Trophoblast cell (in vitro differentiated cells and primary cell): ENCODE measurements at regions not wholly inside any gene's neighbourhood (a gene's known extent, or its start where the extent isn't known, plus 50 kb on each side); places are given as distances from the start of the nearest gene placed in this dataset.

ENCODE experiments used
- DNase-seq, 2 donors: peaks; one replicate each; pipeline ENCODE4 v3.0.0-alpha.2; 2016
- H2AFZ ChIP-seq: 2 replicates; pipeline ENCODE4 v1.6.1; 2013; ENCODE audit warnings: low read length, moderate library complexity, mild to moderate bottlenecking; ENCODE audit not compliant: insufficient read depth, poor library complexity
- H2AK5ac ChIP-seq: 2 replicates; pipeline ENCODE4 v1.6.1; 2013; ENCODE audit warnings: mild to moderate bottlenecking, low read length
- H2BK120ac ChIP-seq: 2 replicates; pipeline ENCODE4 v1.6.1; 2013; ENCODE audit warnings: low read length, mild to moderate bottlenecking, moderate library complexity; ENCODE audit not compliant: insufficient read depth, poor library complexity
- H2BK12ac ChIP-seq: 2 replicates; pipeline ENCODE4 v1.6.1; 2013; ENCODE audit warnings: mild to moderate bottlenecking, low read length, moderate library complexity
- H2BK5ac ChIP-seq: 2 replicates; pipeline ENCODE4 v1.6.1; 2013; ENCODE audit warnings: low read length, low read depth, moderate library complexity, mild to moderate bottlenecking; ENCODE audit not compliant: poor library complexity
- H3K14ac ChIP-seq: 2 replicates; pipeline ENCODE4 v1.6.1; 2013; ENCODE audit warnings: mild to moderate bottlenecking, low read length
- H3K18ac ChIP-seq: 2 replicates; pipeline ENCODE4 v1.6.1; 2013; ENCODE audit warnings: mild to moderate bottlenecking, low read length
- H3K23ac ChIP-seq: 2 replicates; pipeline ENCODE4 v1.6.1; 2013; ENCODE audit warnings: low read length
- H3K27ac ChIP-seq: 2 replicates; pipeline ENCODE4 v1.5.1; 2013; ENCODE audit warnings: low read depth, mild to moderate bottlenecking, inconsistent platforms, low read length, moderate library complexity
- H3K27me3 ChIP-seq: 2 replicates; pipeline ENCODE4 v1.6.1; 2013; ENCODE audit warnings: inconsistent platforms, mild to moderate bottlenecking, low read length, moderate library complexity; ENCODE audit not compliant: insufficient read depth
- H3K36me3 ChIP-seq, 2 experiments: 1 replicate in 1 of 2; 2 replicates in 1 of 2; pipeline ENCODE4 v1.6.1; 2013; ENCODE audit warnings: low read length in 2 of 2, mild to moderate bottlenecking in 2 of 2, moderate library complexity in 1 of 2; ENCODE audit not compliant: insufficient read depth in 2 of 2, control insufficient read depth in 1 of 2
- H3K4ac ChIP-seq: 2 replicates; pipeline ENCODE4 v1.6.1; 2013; ENCODE audit warnings: low read depth, mild to moderate bottlenecking, low read length, moderate library complexity
- H3K4me1 ChIP-seq, 2 experiments: 1 replicate in 1 of 2; 2 replicates in 1 of 2; pipeline ENCODE4 v1.6.1; 2013; ENCODE audit warnings: low read length in 2 of 2, mild to moderate bottlenecking in 2 of 2, moderate library complexity in 1 of 2; ENCODE audit not compliant: insufficient read depth in 2 of 2, control insufficient read depth in 1 of 2
- H3K4me2 ChIP-seq: 2 replicates; pipeline ENCODE4 v1.6.1; 2013; ENCODE audit warnings: inconsistent platforms, mild to moderate bottlenecking, low read length, moderate library complexity
- H3K4me3 ChIP-seq: 2 replicates; pipeline ENCODE4 v1.5.1; 2013; ENCODE audit warnings: mild to moderate bottlenecking, low read depth, low read length, inconsistent platforms
- H3K79me1 ChIP-seq: one replicate; pipeline ENCODE4 v1.6.1; 2013; ENCODE audit warnings: low read length
- H3K79me2 ChIP-seq: 2 replicates; pipeline ENCODE4 v1.6.1; 2013; ENCODE audit warnings: low read length, mild to moderate bottlenecking; ENCODE audit not compliant: control insufficient read depth, insufficient read depth, poor library complexity
- H3K9ac ChIP-seq: 2 replicates; pipeline ENCODE4 v1.6.1; 2013; ENCODE audit warnings: mild to moderate bottlenecking, low read length
- H3K9me3 ChIP-seq: 2 replicates; pipeline ENCODE4 v1.6.1; 2013; ENCODE audit warnings: low read depth, mild to moderate bottlenecking, control low read depth, inconsistent platforms, low read length; ENCODE audit not compliant: insufficient read depth
- H4K12ac ChIP-seq: 2 replicates; pipeline ENCODE4 v1.6.1; 2013; ENCODE audit warnings: low read depth, mild to moderate bottlenecking, low read length, moderate library complexity
- H4K8ac ChIP-seq: 2 replicates; pipeline ENCODE4 v1.6.1; 2013; ENCODE audit warnings: low read depth, mild to moderate bottlenecking, low read length, moderate library complexity
- H4K91ac ChIP-seq: one replicate; pipeline ENCODE4 v1.6.1; 2013; ENCODE audit warnings: low read depth, mild to moderate bottlenecking, low read length, moderate library complexity
- WGBS: extraction: QIAGEN DNeasy Blood & Tissue Kit; methylation state at CpG from one replicate; pipeline ENCODE4 v1.1.7; 2013; ENCODE audit warnings: missing lambda C conversion rate; ENCODE audit not compliant: insufficient read length, insufficient coverage; ENCODE audit errors: extremely low coverage; 5-methylcytosine and 5-hydroxymethylcytosine counted together

DNA sequence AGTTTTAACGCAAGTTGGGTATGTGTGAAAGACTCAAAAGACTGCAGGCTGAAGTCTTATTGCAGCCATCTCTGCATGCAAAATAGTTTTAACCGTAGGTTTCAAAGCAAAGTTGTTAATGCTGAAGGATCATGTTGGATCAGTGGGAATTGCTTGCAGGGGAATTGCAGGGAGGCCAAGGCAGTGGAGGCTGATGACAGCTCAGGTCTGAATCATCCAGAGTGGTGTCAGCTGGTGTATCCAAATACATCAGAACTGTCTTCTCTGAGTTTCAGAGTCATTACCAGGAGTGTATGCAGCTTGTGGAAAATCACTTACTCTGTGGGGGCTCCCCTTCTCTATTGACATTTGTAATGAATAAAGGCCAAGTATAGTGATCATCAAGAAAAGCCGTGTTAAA lies 435.7 kb downstream of the SH3GL2 start:
- Histone ChIP-seq H3K4me3 (no peak overlapping the region), H4K12ac (no peak overlapping the region), H3K9ac (no peak overlapping the region), H3K23ac (peak overlapping the region; percentile 81), H3K9me3 (no peaks in the 10 kb centered on the region), H2AK5ac (no peak overlapping the region), H3K27me3 (no peaks in the 10 kb centered on the region), H4K91ac (no peak overlapping the region), H3K4me1 (no peaks in the 10 kb centered on the region), H2BK12ac (no peak overlapping the region), H3K79me1 (no peaks in the 10 kb centered on the region), H3K79me2 (no peaks in the 10 kb centered on the region), H2BK120ac (no peak overlapping the region), H3K14ac (no peak overlapping the region), H2AFZ (no peak overlapping the region), H3K36me3 (no peaks in the 10 kb centered on the region), H4K8ac (no peak overlapping the region), H3K4me2 (no peak overlapping the region), H3K27ac (no peak overlapping the region), H3K4ac (no peak overlapping the region), H3K18ac (no peak overlapping the region), H2BK5ac (no peak overlapping the region)
- no peak for DNase-seq
- WGBS, result no CpG with 5 or more reads among the region's 3 CpGs

DNA sequence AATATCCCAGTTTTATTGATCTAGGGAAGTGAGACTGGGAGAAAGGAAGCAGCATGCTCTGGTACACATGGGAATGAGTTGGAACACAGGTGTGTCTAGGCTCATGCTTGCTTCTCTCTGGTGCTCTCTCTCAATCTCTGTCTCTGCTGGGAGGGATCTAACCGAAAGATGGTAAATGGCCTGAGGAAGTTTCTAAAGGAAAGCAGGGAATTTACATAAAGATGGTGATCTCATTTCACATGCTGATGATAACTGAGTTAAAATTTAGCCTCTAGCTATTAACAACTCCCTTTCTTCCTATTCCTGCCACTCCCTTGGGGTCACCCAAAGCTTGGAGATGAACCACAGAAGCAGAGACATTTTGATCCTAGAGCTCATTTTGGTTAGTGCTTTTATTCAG lies 436.2 kb downstream of the SH3GL2 start:
- no peak overlapping the region for H2BK5ac ChIP-seq
- no CpG with 5 or more reads among the region's 1 CpG for WGBS
- H3K18ac ChIP-seq, result no peak overlapping the region
- H2AFZ ChIP-seq, result no peak overlapping the region
- H4K12ac ChIP-seq, result no peak overlapping the region
- no peaks in the 10 kb centered on the region for H3K9me3 ChIP-seq
- H2BK12ac ChIP-seq, result no peak overlapping the region
- H3K4me3 ChIP-seq, result no peak overlapping the region
- no peak overlapping the region for H3K27ac ChIP-seq
- no peak overlapping the region for H4K91ac ChIP-seq
- no peak overlapping the region for H3K23ac ChIP-seq
- no peaks in the 10 kb centered on the region for H3K27me3 ChIP-seq
- H3K4me2 ChIP-seq, result no peak overlapping the region
- no peaks in the 10 kb centered on the region for H3K79me2 ChIP-seq
- H3K79me1 ChIP-seq, result no peaks in the 10 kb centered on the region
- no peak overlapping the region for H4K8ac ChIP-seq
- no peak overlapping the region for H2AK5ac ChIP-seq
- H3K4ac ChIP-seq, result no peak overlapping the region
- H3K14ac ChIP-seq, result no peak overlapping the region
- H3K36me3 ChIP-seq, result no peaks in the 10 kb centered on the region
- peak in 1 of 2 donors; percentile 5 for DNase-seq
- H2BK120ac ChIP-seq, result no peak overlapping the region
- H3K9ac ChIP-seq, result no peak overlapping the region
- H3K4me1 ChIP-seq, result no peaks in the 10 kb centered on the region

DNA sequence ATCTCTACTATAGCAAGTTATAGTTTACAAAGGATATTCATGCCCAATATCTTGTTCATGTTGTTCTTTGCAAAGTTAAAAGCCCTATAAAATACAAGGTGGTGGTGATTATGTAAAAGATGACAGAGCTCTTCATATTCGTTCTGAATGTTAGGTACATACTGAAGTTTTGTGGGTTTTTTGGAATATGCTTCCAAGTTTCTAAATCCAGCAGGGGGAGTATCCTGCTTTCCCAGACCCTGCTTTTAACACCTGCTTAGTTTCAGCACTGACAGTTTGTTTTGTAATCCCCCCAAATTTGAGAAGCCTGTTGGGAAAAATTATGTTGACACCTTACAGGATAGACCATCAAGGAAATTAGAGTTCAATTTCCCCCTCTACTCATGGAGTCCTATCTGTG lies 438.3 kb downstream of the SH3GL2 start:
- Histone ChIP-seq H3K79me2 (no peaks in the 10 kb centered on the region), H3K27ac (no peak overlapping the region), H3K4me1 (no peaks in the 10 kb centered on the region), H3K27me3 (no peaks in the 10 kb centered on the region), H3K23ac (no peak overlapping the region), H2BK12ac (no peak overlapping the region), H3K4me3 (no peak overlapping the region), H3K18ac (no peak overlapping the region), H3K9me3 (no peaks in the 10 kb centered on the region), H3K9ac (no peak overlapping the region), H2AK5ac (no peak overlapping the region), H2AFZ (no peak overlapping the region), H2BK120ac (no peak overlapping the region), H3K4me2 (no peak overlapping the region), H3K4ac (no peak overlapping the region), H3K79me1 (no peaks in the 10 kb centered on the region), H4K12ac (no peak overlapping the region), H3K36me3 (no peaks in the 10 kb centered on the region), H4K91ac (no peak overlapping the region), H3K14ac (no peak overlapping the region), H4K8ac (no peak overlapping the region), H2BK5ac (no peak overlapping the region)
- no CpG with 5 or more reads among the region's 1 CpG for WGBS
- DNase-seq, result no peak

DNA sequence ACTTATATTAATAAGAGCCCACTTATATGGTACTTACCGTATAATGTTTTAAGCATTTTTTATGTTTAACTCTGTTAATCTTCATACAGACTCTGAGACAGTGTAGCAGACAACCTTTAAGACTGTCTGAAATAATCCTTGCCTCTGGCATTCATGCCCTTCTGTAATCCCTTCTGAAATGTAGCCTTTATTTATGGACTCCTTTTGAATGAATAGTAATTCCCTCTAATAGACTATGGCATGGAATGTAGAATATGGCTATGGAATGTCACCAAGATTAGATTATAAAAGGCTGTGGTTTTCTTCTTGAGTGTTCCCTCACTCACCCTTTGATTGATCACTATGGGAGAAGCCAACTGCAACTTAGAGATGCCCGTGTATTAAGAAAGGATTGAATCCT lies 439.4 kb downstream of the SH3GL2 start:
- H3K27me3 ChIP-seq, result no peaks in the 10 kb centered on the region
- H2BK120ac ChIP-seq, result no peak overlapping the region
- no peaks in the 10 kb centered on the region for H3K4me1 ChIP-seq
- no peak overlapping the region for H4K91ac ChIP-seq
- no peak overlapping the region for H2BK5ac ChIP-seq
- no peak overlapping the region for H3K23ac ChIP-seq
- no peaks in the 10 kb centered on the region for H3K79me2 ChIP-seq
- no peak overlapping the region for H2AK5ac ChIP-seq
- H3K79me1 ChIP-seq, result no peaks in the 10 kb centered on the region
- no peak for DNase-seq
- H3K18ac ChIP-seq, result no peak overlapping the region
- H3K4ac ChIP-seq, result no peak overlapping the region
- no peaks in the 10 kb centered on the region for H3K36me3 ChIP-seq
- H3K9ac ChIP-seq, result no peak overlapping the region
- H4K12ac ChIP-seq, result no peak overlapping the region
- no peak overlapping the region for H2AFZ ChIP-seq
- no peak overlapping the region for H2BK12ac ChIP-seq
- no peak overlapping the region for H3K4me2 ChIP-seq
- no peak overlapping the region for H4K8ac ChIP-seq
- no peak overlapping the region for H3K14ac ChIP-seq
- WGBS, result no CpG with 5 or more reads among the region's 2 CpGs
- no peak overlapping the region for H3K27ac ChIP-seq
- H3K9me3 ChIP-seq, result no peaks in the 10 kb centered on the region
- H3K4me3 ChIP-seq, result no peak overlapping the region
